GM12878 (cell line): ENCODE measurements at regions not wholly inside any gene's neighbourhood (a gene's known extent, or its start where the extent isn't known, plus 50 kb on each side); places are given as distances from the start of the nearest gene placed in this dataset.

Experiments
- ATAC-seq: fragments of 200-7000 bp; cut with Tn5 transposase; 3 replicates; pipeline ENCODE4 v1.9.1; 2020; ENCODE audit warnings: mild to moderate bottlenecking, moderate library complexity
- BruUV-seq: library from RNA; stranded (reverse); fragments of 400-500 nt; replicated peaks from 2 replicates; lab custom pipeline; 2021; lab: Mats Ljungman, UMichigan
- CTCF ChIA-PET: fragments of 300-600 bp; sonication (Branson Sonifier 250); formaldehyde crosslinking; extraction: SDS; loops from one replicate; lab custom pipeline; 2021; ENCODE audit warnings: inconsistent platforms; lab: Yijun Ruan, JAX
- POLR2A ChIA-PET: fragments of 350-600 bp; formaldehyde crosslinking; extraction: SDS; loops from one replicate; lab custom pipeline; 2021; ENCODE audit warnings: inconsistent platforms; lab: Charles Lee
- RAD21 ChIA-PET: fragments of 300-600 bp; sonication (Branson Sonifier 250); formaldehyde crosslinking; loops from one replicate; lab custom pipeline; 2023; ENCODE audit warnings: antibody characterized with exemption; ENCODE audit not compliant: unreplicated experiment; lab: Charles Lee
- SMC1A ChIA-PET: fragments of 300-600 bp; sonication (Branson Sonifier 250); formaldehyde crosslinking; loops from one replicate; lab custom pipeline; 2023; ENCODE audit not compliant: unreplicated experiment, uncharacterized antibody; lab: Charles Lee
- DNase-seq: peaks from one replicate; pipeline ENCODE4 v3.0.0-alpha.2; 2011; ENCODE audit warnings: low read depth, low spot score
- FAIRE-seq: peaks from 3 replicates; lab custom pipeline; 2011; peaks lifted over from hg19 to GRCh38; lab: Jason Lieb, UNC
- H2AFZ ChIP-seq: 2 replicates; pipeline ENCODE4 v1.6.0; 2011; ENCODE audit warnings: low read depth, low read length, control low read depth; ENCODE audit not compliant: control insufficient read depth
- H3K27ac ChIP-seq: 2 replicates; pipeline ENCODE4 v1.5.1; 2011; ENCODE audit warnings: control low read depth; ENCODE audit not compliant: control insufficient read depth, insufficient read depth
- H3K27me3 ChIP-seq, 2 experiments: replicated peaks in 1 of 2; 2 replicates each; pipeline versions ENCODE4 v1.6.0 to v1.6.1; 2011; ENCODE audit warnings: low read length in 1 of 2; ENCODE audit not compliant: control insufficient read depth in 2 of 2, insufficient read depth in 2 of 2
- H3K36me3 ChIP-seq, 2 experiments: 2 replicates each; pipeline ENCODE4 v1.5.1; 2011; ENCODE audit warnings: low read length in 1 of 2; ENCODE audit not compliant: control insufficient read depth in 2 of 2, insufficient read depth in 2 of 2
- H3K4me1 ChIP-seq: 2 replicates; pipeline ENCODE4 v1.6.1; 2011; ENCODE audit warnings: mild to moderate bottlenecking, low read length, moderate library complexity, mixed read lengths; ENCODE audit not compliant: control insufficient read depth, insufficient read depth
- H3K4me2 ChIP-seq: 2 replicates; pipeline ENCODE4 v1.6.0; 2011; ENCODE audit warnings: control low read depth; ENCODE audit not compliant: control insufficient read depth, insufficient read depth
- H3K4me3 ChIP-seq: fragments of 200-600 bp; sonication (generic); 2 replicates; pipeline ENCODE4 v1.5.1; 2016
- H3K79me2 ChIP-seq: 2 replicates; pipeline ENCODE4 v1.6.0; 2011; ENCODE audit warnings: low read length; ENCODE audit not compliant: control insufficient read depth, insufficient read depth
- H3K9ac ChIP-seq: 2 replicates; pipeline ENCODE4 v1.8.0; 2011; ENCODE audit warnings: low read length, control low read depth, mixed read lengths; ENCODE audit not compliant: control insufficient read depth, insufficient read depth
- H3K9me3 ChIP-seq: replicated peaks from 3 replicates; pipeline ENCODE4 v1.5.1; 2011; ENCODE audit warnings: mild to moderate bottlenecking, low read length; ENCODE audit not compliant: control insufficient read depth, insufficient read depth
- H4K20me1 ChIP-seq: 2 replicates; pipeline ENCODE4 v1.6.0; 2011; ENCODE audit not compliant: control insufficient read depth, insufficient read depth
- ATF3 ChIP-seq: IDR thresholded peaks from 2 replicates; pipeline ENCODE4 v1.6.1; 2011; ENCODE audit warnings: low read depth, mild to moderate bottlenecking, low read length, moderate library complexity, borderline replicate concordance; ENCODE audit errors: extremely low read depth
- BMI1 ChIP-seq: fragments of 450-650 bp; IDR thresholded peaks from 2 replicates; pipeline ENCODE4 v1.6.1; 2016; ENCODE audit warnings: mild to moderate bottlenecking, moderate library complexity, borderline replicate concordance
- CREM ChIP-seq: IDR thresholded peaks from 2 replicates; pipeline ENCODE4 v1.6.1; 2014; ENCODE audit warnings: antibody characterized with exemption, low read depth
- EED ChIP-seq: sonication (generic); IDR thresholded peaks from 2 replicates; pipeline ENCODE4 v1.6.1; 2016; ENCODE audit warnings: antibody characterized with exemption, low read depth
- EGR1 ChIP-seq, 2 experiments: IDR thresholded peaks; 1 replicate in 1 of 2; 2 replicates in 1 of 2; pipeline ENCODE4 v1.6.1; 2011 to 2012; ENCODE audit warnings: low read depth in 2 of 2, low read length in 2 of 2, borderline replicate concordance in 1 of 2, mild to moderate bottlenecking in 1 of 2, moderate library complexity in 1 of 2
- IKZF1 ChIP-seq: fragments of 450-650 bp; conservative IDR thresholded peaks from 2 replicates; pipeline ENCODE4 v1.6.1; 2017; ENCODE audit warnings: antibody characterized with exemption, mild to moderate bottlenecking
- MEF2A ChIP-seq: IDR thresholded peaks from 2 replicates; pipeline ENCODE4 v1.6.1; 2011; ENCODE audit warnings: low read depth, mild to moderate bottlenecking, low read length, moderate library complexity; ENCODE audit not compliant: insufficient read depth
- NFXL1 ChIP-seq: fragments of 450-650 bp; IDR thresholded peaks from 2 replicates; pipeline ENCODE4 v1.6.1; 2017; ENCODE audit warnings: antibody characterized with exemption, mild to moderate bottlenecking, borderline replicate concordance
- NFYA ChIP-seq: IDR thresholded peaks from 2 replicates; pipeline ENCODE4 v1.6.1; 2011; ENCODE audit warnings: low read depth, mild to moderate bottlenecking, low read length, improper control_type of control experiment, borderline replicate concordance
- PML ChIP-seq: IDR thresholded peaks from 2 replicates; pipeline ENCODE4 v1.6.1; 2012; ENCODE audit warnings: low read length, inconsistent platforms
- SIX5 ChIP-seq: IDR thresholded peaks from 2 replicates; pipeline ENCODE4 v1.6.1; 2011; ENCODE audit warnings: mild to moderate bottlenecking, low read depth, low read length, moderate library complexity; ENCODE audit not compliant: severe bottlenecking
- SPI1 ChIP-seq: IDR thresholded peaks from 2 replicates; pipeline ENCODE4 v1.6.1; 2011; ENCODE audit warnings: low read depth, mild to moderate bottlenecking, low read length, moderate library complexity, borderline replicate concordance; ENCODE audit not compliant: insufficient read depth
- STAT1 ChIP-seq: fragments of 450-650 bp; conservative IDR thresholded peaks from 2 replicates; pipeline ENCODE4 v1.6.1; 2014; ENCODE audit warnings: antibody characterized with exemption, mild to moderate bottlenecking
- SUPT20H ChIP-seq: IDR thresholded peaks from 2 replicates; pipeline ENCODE4 v1.6.1; 2011; ENCODE audit warnings: low read depth, mild to moderate bottlenecking, low read length, moderate library complexity, borderline replicate concordance; ENCODE audit not compliant: control insufficient read depth
- TAF1 ChIP-seq: IDR thresholded peaks from 2 replicates; pipeline ENCODE4 v1.6.1; 2011; ENCODE audit warnings: mild to moderate bottlenecking, low read depth, low read length, borderline replicate concordance
- YBX1 ChIP-seq: fragments of 450-650 bp; IDR thresholded peaks from 2 replicates; pipeline ENCODE4 v1.6.1; 2016; ENCODE audit warnings: antibody characterized with exemption
- ZNF274 ChIP-seq: IDR thresholded peaks from one replicate; pipeline ENCODE4 v1.8.0; 2011; ENCODE audit not compliant: insufficient read length, insufficient read depth
- ZNF592 ChIP-seq: fragments of 450-650 bp; IDR thresholded peaks from 2 replicates; pipeline ENCODE4 v1.6.1; 2017; ENCODE audit warnings: mild to moderate bottlenecking, moderate library complexity
- WGBS: methylation state at CpG from one replicate; pipeline ENCODE4 v1.1.6; 2016; ENCODE audit warnings: low lambda C conversion rate; ENCODE audit not compliant: insufficient replicate concordance, insufficient coverage; ENCODE audit errors: missing lambda C conversion rate; 5-methylcytosine and 5-hydroxymethylcytosine counted together
- in situ Hi-C: fragments of 300-500 bp; cut with MboI; formaldehyde crosslinking; loops from 9 replicates; pipeline ENCODE4 v1.14.3; 2018; ENCODE audit warnings: mixed read lengths
- intact Hi-C: fragments of 100-400 bp; cut with micrococcal nuclease; formaldehyde crosslinking; loops from one replicate; pipeline ENCODE4 v1.14.2; 2022; ENCODE audit not compliant: unreplicated experiment
- TF ChIP-seq, protein P1 (sequence below): fragments of 450-650 bp; IDR thresholded peaks from 2 replicates; pipeline ENCODE4 v1.6.1; 2016; ENCODE audit warnings: mild to moderate bottlenecking

DNA sequence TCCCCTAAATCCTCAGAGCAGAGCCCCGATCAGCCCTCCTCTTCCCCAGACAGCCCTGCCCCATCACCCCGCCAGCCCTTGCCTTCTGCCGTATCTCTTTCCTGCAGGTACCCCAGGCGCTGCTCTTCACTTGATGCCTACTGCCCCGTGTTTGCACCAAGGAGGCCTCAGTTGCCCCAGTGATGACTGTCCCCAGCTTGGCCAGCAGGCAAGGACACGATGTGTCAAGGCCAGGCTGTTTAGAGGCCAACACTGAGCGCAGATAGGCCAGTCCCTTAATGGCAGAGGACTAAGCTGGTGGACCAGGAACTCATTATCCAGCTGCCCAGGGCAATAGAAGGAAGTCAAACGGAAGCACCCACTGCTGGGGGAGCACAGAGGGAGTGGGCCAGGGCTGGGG lies 68.4 kb downstream of the CAMK2N1 start (continued):
- TF ChIP-seq ZNF592, result no peak
- TF ChIP-seq NFXL1, result no peak
- no peak for TF ChIP-seq SPI1
- TF ChIP-seq, protein P1, sequence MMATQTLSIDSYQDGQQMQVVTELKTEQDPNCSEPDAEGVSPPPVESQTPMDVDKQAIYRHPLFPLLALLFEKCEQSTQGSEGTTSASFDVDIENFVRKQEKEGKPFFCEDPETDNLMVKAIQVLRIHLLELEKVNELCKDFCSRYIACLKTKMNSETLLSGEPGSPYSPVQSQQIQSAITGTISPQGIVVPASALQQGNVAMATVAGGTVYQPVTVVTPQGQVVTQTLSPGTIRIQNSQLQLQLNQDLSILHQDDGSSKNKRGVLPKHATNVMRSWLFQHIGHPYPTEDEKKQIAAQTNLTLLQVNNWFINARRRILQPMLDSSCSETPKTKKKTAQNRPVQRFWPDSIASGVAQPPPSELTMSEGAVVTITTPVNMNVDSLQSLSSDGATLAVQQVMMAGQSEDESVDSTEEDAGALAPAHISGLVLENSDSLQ, result no peak
- TF ChIP-seq MEF2A, result no peak
- TF ChIP-seq ATF3, result no peak
- TF ChIP-seq SIX5, result no peak

- no peak overlapping the region for H3K4me3 ChIP-seq
- BruUV-seq, result no TSS peak
- in situ Hi-C loops, result no loop called here
- no peaks in the 10 kb centered on the region for H3K4me1 ChIP-seq
- 38% methylated on average over 3 of the region's 3 CpGs for WGBS
- H3K9ac ChIP-seq, result no peak overlapping the region
- H4K20me1 ChIP-seq, result no peaks in the 10 kb centered on the region
- no peak overlapping the region for H2AFZ ChIP-seq
- SMC1A ChIA-PET, result interaction anchor here (0.7 kb wide), 1 partner anchor 8 kb away, joined by 3 read pairs; no protein-coding TSS in a partner anchor
- H3K27ac ChIP-seq, result no peak overlapping the region
- no peaks in the 10 kb centered on the region for H3K9me3 ChIP-seq
- H3K36me3 ChIP-seq, result no peaks in the 10 kb centered on the region
- CTCF ChIA-PET, result no interaction called here
- DNase-seq (no peak), ATAC-seq (no peak), FAIRE-seq (no peak)
- intact Hi-C loops, result no loop called here
- H3K4me2 ChIP-seq, result no peak overlapping the region
- H3K79me2 ChIP-seq, result no peaks in the 10 kb centered on the region
- POLR2A ChIA-PET, result no interaction called here
- RAD21 ChIA-PET, result no interaction called here
- no peaks in the 10 kb centered on the region; a peak in 1 of 4 replicates for H3K27me3 ChIP-seq
- no peak for TF ChIP-seq CREM
- no peak for TF ChIP-seq NFYA
- no peak for TF ChIP-seq STAT1
- no peak for TF ChIP-seq EED
- no peak for TF ChIP-seq TAF1
- TF ChIP-seq EGR1 (IDR thresholded peaks at IDR 0.05; ENCODE audit: borderline replicate concordance in 1 of 2, low read depth in 2 of 2, low read length in 2 of 2), result no peak
- TF ChIP-seq NFXL1, result no peak
- no peak for TF ChIP-seq PML
- no peak for TF ChIP-seq BMI1
- no peak for TF ChIP-seq IKZF1
- TF ChIP-seq ZNF274, result no peak
- TF ChIP-seq SUPT20H, result no peak
- no peak for TF ChIP-seq YBX1
Measured at GRCh38 chr1:20416706-20417105, 69.3 kb downstream of the CAMK2N1 start.
